ENCODE measurements at regions not wholly inside any gene's neighbourhood (a gene's known extent, or its start where the extent isn't known, plus 50 kb on each side); places are given as distances from the start of the nearest gene placed in this dataset.

DNA sequence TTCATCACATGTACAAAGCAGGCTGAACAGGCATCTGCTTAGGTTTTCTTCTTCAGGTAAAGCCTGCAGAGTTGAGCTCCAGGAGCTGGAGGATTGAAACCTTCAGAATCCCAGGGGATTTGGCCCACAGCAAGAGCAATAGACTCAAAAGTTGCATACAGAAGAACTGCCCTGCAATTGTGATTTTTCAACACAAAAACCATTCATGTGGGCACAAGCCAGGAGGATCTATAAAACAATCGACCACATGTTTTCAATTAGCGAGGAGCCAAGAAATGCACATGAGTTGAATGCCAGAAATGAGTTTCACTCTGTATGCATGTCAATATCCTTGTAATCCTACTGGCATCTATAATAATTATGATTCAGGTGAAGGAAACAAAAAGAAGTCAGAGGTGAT is 576.4 kb downstream of the HDGFL1 start:
- no peak for TF ChIP-seq POLR2A (IDR thresholded peaks at IDR 0.05)
- TF ChIP-seq, protein P1, sequence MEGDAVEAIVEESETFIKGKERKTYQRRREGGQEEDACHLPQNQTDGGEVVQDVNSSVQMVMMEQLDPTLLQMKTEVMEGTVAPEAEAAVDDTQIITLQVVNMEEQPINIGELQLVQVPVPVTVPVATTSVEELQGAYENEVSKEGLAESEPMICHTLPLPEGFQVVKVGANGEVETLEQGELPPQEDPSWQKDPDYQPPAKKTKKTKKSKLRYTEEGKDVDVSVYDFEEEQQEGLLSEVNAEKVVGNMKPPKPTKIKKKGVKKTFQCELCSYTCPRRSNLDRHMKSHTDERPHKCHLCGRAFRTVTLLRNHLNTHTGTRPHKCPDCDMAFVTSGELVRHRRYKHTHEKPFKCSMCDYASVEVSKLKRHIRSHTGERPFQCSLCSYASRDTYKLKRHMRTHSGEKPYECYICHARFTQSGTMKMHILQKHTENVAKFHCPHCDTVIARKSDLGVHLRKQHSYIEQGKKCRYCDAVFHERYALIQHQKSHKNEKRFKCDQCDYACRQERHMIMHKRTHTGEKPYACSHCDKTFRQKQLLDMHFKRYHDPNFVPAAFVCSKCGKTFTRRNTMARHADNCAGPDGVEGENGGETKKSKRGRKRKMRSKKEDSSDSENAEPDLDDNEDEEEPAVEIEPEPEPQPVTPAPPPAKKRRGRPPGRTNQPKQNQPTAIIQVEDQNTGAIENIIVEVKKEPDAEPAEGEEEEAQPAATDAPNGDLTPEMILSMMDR (IDR thresholded peaks at IDR 0.05): no peak

Data from tibial nerve (tissue), 3 donors.